Coronary artery (tissue), 2 donors: ENCODE measurements at regions not wholly inside any gene's neighbourhood (a gene's known extent, or its start where the extent isn't known, plus 50 kb on each side); places are given as distances from the start of the nearest gene placed in this dataset.

Experiments used
- DNase-seq: peaks from one replicate; pipeline ENCODE4 v3.0.0-alpha.2; 2017; ENCODE audit warnings: low spot score
- H3K27ac ChIP-seq, 2 donors: fragments of 200-600 bp; sonication (generic); one replicate each; pipeline ENCODE4 v1.5.1; 2016 to 2019
- H3K4me3 ChIP-seq: fragments of 200-600 bp; sonication (generic); 2 replicates; pipeline ENCODE4 v1.5.1; 2016; ENCODE audit warnings: mild to moderate bottlenecking, moderate library complexity
- TF ChIP-seq, protein P1 (sequence below): fragments of 200-600 bp; sonication (generic); IDR thresholded peaks from one replicate; pipeline ENCODE4 v1.5.1; 2019; ENCODE audit warnings: antibody characterized with exemption

DNA sequence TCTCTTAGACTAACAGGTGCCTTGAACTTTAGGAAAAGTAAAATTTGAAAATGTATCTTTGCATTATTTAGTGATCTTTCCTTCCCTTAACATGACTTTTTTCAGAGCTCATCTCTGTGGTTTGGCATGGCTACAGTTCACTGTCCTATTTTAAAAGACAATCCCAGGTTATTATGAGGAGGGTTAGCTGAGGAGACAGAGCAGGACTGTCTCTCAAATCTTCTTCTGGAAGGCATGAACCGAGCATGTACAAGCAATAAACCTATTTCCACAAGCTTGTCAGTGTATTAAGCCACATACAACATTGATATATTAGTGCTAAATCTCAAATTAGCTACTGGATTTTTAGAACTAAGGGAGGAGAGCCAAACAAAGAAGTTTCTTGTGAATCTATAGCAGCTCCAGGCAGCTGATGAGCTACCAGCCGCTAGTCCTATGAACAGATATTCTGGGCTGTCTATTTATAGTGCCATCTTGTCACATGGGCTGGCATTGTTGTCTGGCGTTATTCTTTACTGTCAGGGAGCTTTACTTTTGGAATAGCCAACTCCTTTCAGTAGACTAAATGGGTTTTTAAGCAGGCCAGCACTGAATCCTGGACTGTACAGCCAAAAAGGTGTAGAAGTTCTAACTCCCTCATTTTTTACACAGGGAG lies 171.2 kb upstream of the ACTBL2 start:
- Histone ChIP-seq H3K27ac (no peak overlapping the region), H3K4me3 (no peak overlapping the region)
- TF ChIP-seq, protein P1, sequence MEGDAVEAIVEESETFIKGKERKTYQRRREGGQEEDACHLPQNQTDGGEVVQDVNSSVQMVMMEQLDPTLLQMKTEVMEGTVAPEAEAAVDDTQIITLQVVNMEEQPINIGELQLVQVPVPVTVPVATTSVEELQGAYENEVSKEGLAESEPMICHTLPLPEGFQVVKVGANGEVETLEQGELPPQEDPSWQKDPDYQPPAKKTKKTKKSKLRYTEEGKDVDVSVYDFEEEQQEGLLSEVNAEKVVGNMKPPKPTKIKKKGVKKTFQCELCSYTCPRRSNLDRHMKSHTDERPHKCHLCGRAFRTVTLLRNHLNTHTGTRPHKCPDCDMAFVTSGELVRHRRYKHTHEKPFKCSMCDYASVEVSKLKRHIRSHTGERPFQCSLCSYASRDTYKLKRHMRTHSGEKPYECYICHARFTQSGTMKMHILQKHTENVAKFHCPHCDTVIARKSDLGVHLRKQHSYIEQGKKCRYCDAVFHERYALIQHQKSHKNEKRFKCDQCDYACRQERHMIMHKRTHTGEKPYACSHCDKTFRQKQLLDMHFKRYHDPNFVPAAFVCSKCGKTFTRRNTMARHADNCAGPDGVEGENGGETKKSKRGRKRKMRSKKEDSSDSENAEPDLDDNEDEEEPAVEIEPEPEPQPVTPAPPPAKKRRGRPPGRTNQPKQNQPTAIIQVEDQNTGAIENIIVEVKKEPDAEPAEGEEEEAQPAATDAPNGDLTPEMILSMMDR: no peak
- DNase-seq: no peak

GRCh38 chr5:57651127-57651526 lies 168.5 kb upstream of the ACTBL2 start:
- no peak overlapping the region for H3K27ac ChIP-seq
- TF ChIP-seq, protein P1: no peak
- DNase-seq: no peak
- no peak overlapping the region for H3K4me3 ChIP-seq

DNA sequence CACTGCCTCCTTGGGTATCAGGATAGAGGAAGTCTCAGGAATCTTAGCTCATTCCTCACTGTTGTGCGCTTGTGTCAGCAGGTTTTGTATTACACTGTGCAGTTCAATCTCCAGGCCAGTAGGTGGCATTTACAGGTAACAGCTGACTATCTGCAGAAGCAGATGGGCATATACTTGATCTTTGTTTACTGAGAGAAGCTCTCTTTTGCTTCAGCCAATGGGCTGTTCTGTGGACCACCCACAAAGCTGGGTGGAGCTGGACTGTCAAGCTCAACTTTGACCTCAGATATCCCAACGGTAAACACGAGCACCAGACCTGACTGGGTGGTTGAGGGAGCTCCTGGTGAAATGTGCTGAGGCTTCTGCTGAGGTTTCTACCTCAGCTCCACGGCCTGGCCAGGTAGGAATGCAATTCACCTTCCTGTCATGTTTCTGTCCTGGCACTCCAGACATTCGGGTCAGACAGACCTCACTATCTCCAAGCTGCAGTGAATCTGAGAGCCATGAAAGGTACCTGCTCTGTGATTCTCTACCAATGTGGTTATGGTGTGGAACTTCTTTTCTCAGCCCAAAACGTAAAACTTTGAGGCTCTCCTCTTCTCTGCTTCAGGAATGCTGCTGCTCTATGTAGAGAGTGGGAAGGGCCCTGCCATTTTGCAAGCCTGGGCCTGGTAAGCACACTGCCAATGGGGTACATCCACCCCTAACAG lies 167.9 kb upstream of the ACTBL2 start:
- TF ChIP-seq, protein P1: no peak
- DNase-seq: no peak
- H3K27ac ChIP-seq: no peak overlapping the region
- no peak overlapping the region for H3K4me3 ChIP-seq

GRCh38 chr5:57642698-57643097 lies 160.1 kb upstream of the ACTBL2 start:
- DNase-seq: no peak
- H3K27ac ChIP-seq: no peak overlapping the region
- TF ChIP-seq, protein P1: no peak
- H3K4me3 ChIP-seq: no peak overlapping the region

DNA sequence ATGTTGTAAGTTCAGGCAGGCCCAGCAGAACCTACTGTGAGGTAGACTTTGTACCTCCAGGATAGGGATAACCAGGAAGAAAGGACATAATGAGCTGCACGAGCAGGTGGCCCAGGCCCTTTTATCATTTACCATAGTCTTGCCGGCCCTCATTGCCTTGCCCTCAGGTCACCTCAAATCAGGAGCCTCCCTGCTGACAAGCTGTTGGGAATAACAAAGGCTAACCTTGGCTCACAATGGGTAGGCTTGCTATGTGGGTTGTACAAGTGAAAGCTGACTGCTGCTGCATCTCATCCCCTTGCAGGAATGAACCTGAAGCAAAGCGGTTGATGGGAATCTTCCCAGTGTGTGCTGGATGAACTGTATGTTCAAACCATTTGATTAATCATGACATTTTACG lies 159.5 kb upstream of the ACTBL2 start:
- DNase-seq: no peak
- Histone ChIP-seq H3K27ac (no peak overlapping the region), H3K4me3 (no peak overlapping the region)
- TF ChIP-seq, protein P1: no peak

GRCh38 chr5:57635146-57635777 lies 152.7 kb upstream of the ACTBL2 start:
- TF ChIP-seq, protein P1: no peak
- Histone ChIP-seq H3K27ac (no peak overlapping the region), H3K4me3 (no peak overlapping the region)
- no peak for DNase-seq
